RWPE2 (cell line): ENCODE measurements at regions not wholly inside any gene's neighbourhood (a gene's known extent, or its start where the extent isn't known, plus 50 kb on each side); places are given as distances from the start of the nearest gene placed in this dataset.
A peak's percentile ranks its signal among the peaks of the same experiment; 100 is the strongest.

Source experiments
- ATAC-seq: fragments of 200-7000 bp; cut with Tn5 transposase; 3 replicates; pipeline ENCODE4 v1.9.1; 2021; ENCODE audit warnings: low read depth
- DNase-seq: peaks from one replicate; pipeline ENCODE4 v3.0.0-alpha.2; 2020; ENCODE audit warnings: low spot score
- H3K27ac ChIP-seq: fragments of 450-650 bp; 2 replicates; pipeline ENCODE4 v1.5.1; 2017; ENCODE audit warnings: mild to moderate bottlenecking; ENCODE audit not compliant: poor library complexity, severe bottlenecking
- H3K27me3 ChIP-seq: fragments of 250-450 bp; sonication (Bioruptor Pico); 2 replicates; pipeline ENCODE4 v1.5.1; 2021; ENCODE audit warnings: mild to moderate bottlenecking, moderate library complexity; ENCODE audit not compliant: insufficient read depth, poor library complexity, severe bottlenecking
- H3K36me3 ChIP-seq: fragments of 250-450 bp; sonication (Bioruptor Pico); 2 replicates; pipeline ENCODE4 v1.5.1; 2020; ENCODE audit warnings: low read depth, mild to moderate bottlenecking, moderate library complexity
- H3K4me1 ChIP-seq: fragments of 250-450 bp; sonication (Bioruptor Pico); 2 replicates; pipeline ENCODE4 v1.5.1; 2021; ENCODE audit warnings: mild to moderate bottlenecking, moderate library complexity; ENCODE audit not compliant: insufficient read depth, poor library complexity, severe bottlenecking
- H3K4me3 ChIP-seq: fragments of 250-450 bp; sonication (Bioruptor Pico); 2 replicates; pipeline ENCODE4 v1.5.1; 2021; ENCODE audit warnings: mild to moderate bottlenecking, moderate library complexity; ENCODE audit not compliant: severe bottlenecking
- H3K9me3 ChIP-seq: fragments of 250-450 bp; sonication (Bioruptor Pico); 2 replicates; pipeline ENCODE4 v1.5.1; 2021; ENCODE audit warnings: mild to moderate bottlenecking, moderate library complexity; ENCODE audit not compliant: severe bottlenecking
- CTCF ChIP-seq: fragments of 450-650 bp; IDR thresholded peaks from one replicate; pipeline ENCODE4 v1.5.1; 2017; ENCODE audit warnings: mild to moderate bottlenecking, moderate library complexity; ENCODE audit not compliant: poor library complexity, severe bottlenecking

DNA sequence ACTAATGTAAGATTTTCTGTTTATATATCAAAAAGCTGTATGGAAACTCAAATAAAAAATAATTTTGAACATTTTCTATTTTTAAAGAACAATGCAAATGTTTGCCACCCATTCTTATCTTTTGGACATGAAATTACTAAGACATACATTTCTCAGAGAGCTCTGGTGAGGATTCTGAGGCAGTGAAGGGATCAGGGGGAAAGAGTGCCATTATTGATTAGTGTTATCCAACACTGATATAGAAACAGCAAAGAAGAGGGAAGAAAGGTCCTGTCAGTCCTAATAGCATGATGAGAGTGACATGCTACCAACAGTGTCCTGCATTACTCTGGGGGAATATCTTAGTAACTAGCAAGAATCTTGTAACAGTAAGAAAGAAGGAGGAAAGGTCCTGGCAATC lies 282.2 kb downstream of the RPL10L start:
- TF ChIP-seq CTCF = no peak
- ATAC-seq = no peak
- H3K4me3 ChIP-seq = no peak overlapping the region

GRCh38 chr14:46368275-46368674 lies 283.3 kb downstream of the RPL10L start:
- H3K4me1 ChIP-seq = no peaks in the 10 kb centered on the region
- no peak overlapping the region for H3K27ac ChIP-seq
- no peak for TF ChIP-seq CTCF
- no peaks in the 10 kb centered on the region for H3K9me3 ChIP-seq
- no peak for DNase-seq
- H3K36me3 ChIP-seq = no peaks in the 10 kb centered on the region
- no peaks in the 10 kb centered on the region for H3K27me3 ChIP-seq
- no peak overlapping the region for H3K4me3 ChIP-seq
- ATAC-seq = no peak

More for the DNA sequence above, 282.2 kb downstream of the RPL10L start:
- Histone ChIP-seq H3K9me3 (no peaks in the 10 kb centered on the region), H3K36me3 (no peaks in the 10 kb centered on the region), H3K27ac (no peak overlapping the region), H3K27me3 (no peaks in the 10 kb centered on the region), H3K4me1 (no peaks in the 10 kb centered on the region)
- DNase-seq = no peak

DNA sequence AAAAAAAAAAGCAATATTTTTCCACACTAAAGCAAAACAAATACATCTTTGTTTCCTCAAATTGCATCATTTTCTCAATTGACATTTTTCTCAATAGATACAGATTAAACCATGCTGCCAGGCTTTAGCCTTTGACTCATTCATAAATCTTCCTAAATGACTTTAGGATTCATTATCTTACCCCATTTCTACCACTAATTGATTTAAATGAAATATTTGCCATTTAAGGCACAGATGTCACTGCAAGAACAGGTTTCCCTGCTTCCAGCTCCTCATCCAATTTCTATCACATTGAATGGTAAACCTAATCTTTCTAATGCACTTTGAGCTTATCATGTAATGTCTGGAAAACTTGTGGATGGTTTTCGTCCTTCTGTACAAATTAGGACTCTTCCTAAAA lies 298.7 kb downstream of the RPL10L start:
- H3K9me3 ChIP-seq = peaks cover 3% of the 10 kb centered on the region
- H3K4me1 ChIP-seq = no peaks in the 10 kb centered on the region
- DNase-seq (no peak), ATAC-seq (no peak)
- H3K27me3 ChIP-seq = peaks cover 12% of the 10 kb centered on the region
- TF ChIP-seq CTCF = no peak
- no peak overlapping the region for H3K27ac ChIP-seq
- no peaks in the 10 kb centered on the region for H3K36me3 ChIP-seq
- H3K4me3 ChIP-seq = no peak overlapping the region

DNA sequence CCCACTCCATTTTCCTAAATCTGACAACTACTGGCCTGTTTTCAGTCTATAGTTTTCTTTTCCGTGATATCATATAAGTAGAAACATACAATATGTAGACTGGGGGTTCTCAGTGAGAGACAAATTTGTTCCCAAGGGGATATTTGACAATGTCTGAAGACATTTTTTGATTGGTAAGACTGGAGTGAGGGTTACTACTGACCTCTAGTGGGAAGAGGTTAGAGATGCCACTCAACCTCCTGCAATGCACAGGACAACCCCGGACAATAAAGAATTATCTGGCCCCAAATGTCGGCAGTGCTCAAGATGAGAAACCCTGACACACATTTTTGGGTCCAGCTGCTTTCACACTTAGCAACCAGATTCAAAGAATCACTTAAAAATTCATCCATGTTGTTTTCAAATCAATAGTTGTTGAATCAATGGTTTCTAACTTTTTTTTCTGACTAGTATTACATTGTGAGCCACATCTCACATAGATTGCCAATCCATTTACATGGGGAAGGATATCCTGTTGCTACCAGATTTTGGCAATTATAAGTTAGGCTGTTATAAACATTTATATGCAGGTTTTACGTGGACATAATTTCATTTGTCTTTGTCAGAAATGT lies 307.1 kb downstream of the RPL10L start:
- peaks cover 13% of the 10 kb centered on the region for H3K27me3 ChIP-seq
- ATAC-seq = peak; percentile 96
- no peaks in the 10 kb centered on the region for H3K9me3 ChIP-seq
- H3K36me3 ChIP-seq = no peaks in the 10 kb centered on the region
- DNase-seq = no peak
- TF ChIP-seq CTCF = peak; percentile 93
- H3K4me1 ChIP-seq = no peaks in the 10 kb centered on the region
- H3K27ac ChIP-seq = no peak overlapping the region
- H3K4me3 ChIP-seq = no peak overlapping the region

- Histone ChIP-seq H3K27me3 (peaks cover 3% of the 10 kb centered on the region), H3K36me3 (no peaks in the 10 kb centered on the region), H3K9me3 (no peaks in the 10 kb centered on the region), H3K27ac (no peak overlapping the region), H3K4me3 (no peak overlapping the region), H3K4me1 (no peaks in the 10 kb centered on the region)
- DNase-seq = no peak
- no peak for TF ChIP-seq CTCF
- no peak for ATAC-seq
Measured at GRCh38 chr14:46325777-46326176, 325.8 kb downstream of the RPL10L start.
